ENCODE measurements at regions not wholly inside any gene's neighbourhood (a gene's known extent, or its start where the extent isn't known, plus 50 kb on each side); places are given as distances from the start of the nearest gene placed in this dataset.

GRCh38 chr6:114550316-114550715 lies 207.5 kb upstream of the HS3ST5 start:
- DNase-seq (ENCODE audit: low read depth) = no peak

GRCh38 chr6:114543696-114544095 lies 200.9 kb upstream of the HS3ST5 start:
- no peak for DNase-seq (ENCODE audit: low read depth)

- no peak for DNase-seq (ENCODE audit: low read depth)
Measured at GRCh38 chr6:114541794-114542193, 199.0 kb upstream of the HS3ST5 start.

GRCh38 chr6:114537977-114538376 lies 195.2 kb upstream of the HS3ST5 start:
- DNase-seq (ENCODE audit: low read depth) = no peak

- DNase-seq (ENCODE audit: low read depth) = no peak
Measured at GRCh38 chr6:114534813-114535212, 192.0 kb upstream of the HS3ST5 start.

GRCh38 chr6:114524081-114524480 lies 181.3 kb upstream of the HS3ST5 start:
- no peak for DNase-seq (ENCODE audit: low read depth)

GRCh38 chr6:114523508-114523907 lies 180.7 kb upstream of the HS3ST5 start:
- DNase-seq (ENCODE audit: low read depth) = no peak

- no peak for DNase-seq (ENCODE audit: low read depth)
Measured at GRCh38 chr6:114521926-114522325, 179.1 kb upstream of the HS3ST5 start.

- DNase-seq (ENCODE audit: low read depth) = no peak
Measured at GRCh38 chr6:114520976-114521375, 178.2 kb upstream of the HS3ST5 start.

- DNase-seq (ENCODE audit: low read depth) = no peak
Measured at GRCh38 chr6:114514170-114514569, 171.3 kb upstream of the HS3ST5 start.

GRCh38 chr6:114471450-114471849 lies 128.6 kb upstream of the HS3ST5 start:
- DNase-seq (ENCODE audit: low read depth) = no peak

- no peak for DNase-seq (ENCODE audit: low read depth)
Measured at GRCh38 chr6:114467931-114468330, 125.1 kb upstream of the HS3ST5 start.

GRCh38 chr6:114465511-114465910 lies 122.7 kb upstream of the HS3ST5 start:
- no peak for DNase-seq (ENCODE audit: low read depth)

GRCh38 chr6:114453737-114454276 lies 111.0 kb upstream of the HS3ST5 start:
- DNase-seq (ENCODE audit: low read depth) = no peak

- DNase-seq (ENCODE audit: low read depth) = no peak
Measured at GRCh38 chr6:114452785-114453401, 110.1 kb upstream of the HS3ST5 start.

- no peak for DNase-seq (ENCODE audit: low read depth)
Measured at GRCh38 chr6:114450631-114451030, 107.8 kb upstream of the HS3ST5 start.

- DNase-seq (ENCODE audit: low read depth) = no peak
Measured at GRCh38 chr6:114449659-114450058, 106.8 kb upstream of the HS3ST5 start.

GRCh38 chr6:114446342-114446741 lies 103.5 kb upstream of the HS3ST5 start:
- DNase-seq (ENCODE audit: low read depth) = no peak

- no peak for DNase-seq (ENCODE audit: low read depth)
Measured at GRCh38 chr6:114445846-114446245, 103.0 kb upstream of the HS3ST5 start.

GRCh38 chr6:114439411-114439810 lies 96.6 kb upstream of the HS3ST5 start:
- DNase-seq (ENCODE audit: low read depth) = no peak

- no peak for DNase-seq (ENCODE audit: low read depth)
Measured at GRCh38 chr6:114437235-114437634, 94.4 kb upstream of the HS3ST5 start.

GRCh38 chr6:114436691-114437090 lies 93.9 kb upstream of the HS3ST5 start:
- no peak for DNase-seq (ENCODE audit: low read depth)

GRCh38 chr6:114435985-114436384 lies 93.2 kb upstream of the HS3ST5 start:
- no peak for DNase-seq (ENCODE audit: low read depth)

- DNase-seq (ENCODE audit: low read depth) = no peak
Measured at GRCh38 chr6:114432400-114432799, 89.6 kb upstream of the HS3ST5 start.

Measured in EH (cell line).